Mammary epithelial cell (primary cell): ENCODE measurements at regions not wholly inside any gene's neighbourhood (a gene's known extent, or its start where the extent isn't known, plus 50 kb on each side); places are given as distances from the start of the nearest gene placed in this dataset.

ENCODE experiments used
- CTCF ChIP-seq, 2 donors: IDR thresholded peaks in 1 of 2; conservative IDR thresholded peaks in 1 of 2; 2 replicates each; pipeline ENCODE4 v1.5.1; 2011 to 2012; ENCODE audit warnings: inconsistent platforms in 2 of 2, low read length in 2 of 2, mild to moderate bottlenecking in 2 of 2, control low read depth in 1 of 2, low read depth in 1 of 2; ENCODE audit not compliant: insufficient read depth in 1 of 2; ENCODE audit errors: extremely low read depth in 1 of 2
- EZH2 ChIP-seq: IDR thresholded peaks from 2 replicates; pipeline ENCODE4 v1.6.1; 2012; ENCODE audit warnings: low read length, inconsistent platforms, borderline replicate concordance

GRCh38 chr18:73835656-73836364 is 311.8 kb downstream of the FBXO15 start:
- TF ChIP-seq CTCF (conservative IDR thresholded peaks at IDR 0.05 in 1 of 2, IDR thresholded peaks at IDR 0.05 in 1 of 2; ENCODE audit: extremely low read depth in 1 of 2, insufficient read depth in 1 of 2, low read depth in 1 of 2, low read length in 2 of 2) = no peak
- no peak for TF ChIP-seq EZH2
